Right lobe of liver (tissue), 6 donors: ENCODE measurements at regions not wholly inside any gene's neighbourhood (a gene's known extent, or its start where the extent isn't known, plus 50 kb on each side); places are given as distances from the start of the nearest gene placed in this dataset.

Experiments
- ATAC-seq, 4 donors: fragments of 200-7000 bp; cut with Tn5 transposase; one replicate each; pipeline ENCODE4 v1.9.1; 2020; ENCODE audit warnings: mild to moderate bottlenecking in 4 of 4, moderate library complexity in 4 of 4
- DNase-seq, 3 donors: peaks; one replicate each; pipeline ENCODE4 v3.0.0-alpha.2; 2020
- H3K27ac ChIP-seq, 3 donors: fragments of 200-600 bp; one replicate each; pipeline ENCODE4 v1.8.0; 2022
- H3K27me3 ChIP-seq, 2 donors: fragments of 200-600 bp; one replicate each; pipeline ENCODE4 v1.8.0; 2022
- H3K36me3 ChIP-seq, 4 donors: fragments of 200-600 bp; sonication (generic) in 1 of 4; one replicate each; pipeline versions ENCODE4 v1.5.1 to v1.8.0; 2017 to 2022; ENCODE audit warnings: control low read depth in 1 of 4
- H3K4me1 ChIP-seq, 4 donors: fragments of 200-600 bp; sonication (generic) in 1 of 4; one replicate each; pipeline versions ENCODE4 v1.5.1 to v1.8.0; 2017 to 2022; ENCODE audit warnings: control low read depth in 1 of 4
- H3K4me3 ChIP-seq, 3 donors: fragments of 200-600 bp; one replicate each; pipeline ENCODE4 v1.8.0; 2022
- H3K9me3 ChIP-seq, 4 donors: fragments of 200-600 bp; sonication (generic) in 1 of 4; one replicate each; pipeline versions ENCODE4 v1.5.1 to v1.8.0; 2017 to 2022; ENCODE audit warnings: control low read depth in 1 of 4
- CTCF ChIP-seq, 4 donors: fragments of 200-600 bp in 3 of 4; fragments of 450-650 bp in 1 of 4; IDR thresholded peaks; one replicate each; pipeline versions ENCODE4 v1.5.1 to v1.8.0; 2016 to 2022; ENCODE audit warnings: antibody characterized with exemption in 4 of 4, mild to moderate bottlenecking in 2 of 4
- POLR2A ChIP-seq: fragments of 450-650 bp; IDR thresholded peaks from one replicate; pipeline ENCODE4 v1.6.1; 2017; ENCODE audit warnings: antibody characterized with exemption, mild to moderate bottlenecking
- WGBS: methylation state at CpG from one replicate; pipeline ENCODE4 v1.1.6; 2018; ENCODE audit warnings: low coverage, low lambda C conversion rate; ENCODE audit not compliant: insufficient coverage; ENCODE audit errors: missing lambda C conversion rate; 5-methylcytosine and 5-hydroxymethylcytosine counted together
- intact Hi-C, 2 donors: fragments of 100-400 bp; cut with DNase I; formaldehyde crosslinking; loops; one replicate each; pipeline versions ENCODE4 v1.11.2 to v1.14.1; 2022
- donor health status: DM: no; HTN: yes; CAD: no.
- donor health status: DM: no; HTN: no; CAD: no.
- donor health status: DM: no; HTN: no; CAD: no.
- donor health status: DM: no; HTN: yes; CAD: no.
- donor health status: DM: no; HTN: yes; CAD: no.

DNA sequence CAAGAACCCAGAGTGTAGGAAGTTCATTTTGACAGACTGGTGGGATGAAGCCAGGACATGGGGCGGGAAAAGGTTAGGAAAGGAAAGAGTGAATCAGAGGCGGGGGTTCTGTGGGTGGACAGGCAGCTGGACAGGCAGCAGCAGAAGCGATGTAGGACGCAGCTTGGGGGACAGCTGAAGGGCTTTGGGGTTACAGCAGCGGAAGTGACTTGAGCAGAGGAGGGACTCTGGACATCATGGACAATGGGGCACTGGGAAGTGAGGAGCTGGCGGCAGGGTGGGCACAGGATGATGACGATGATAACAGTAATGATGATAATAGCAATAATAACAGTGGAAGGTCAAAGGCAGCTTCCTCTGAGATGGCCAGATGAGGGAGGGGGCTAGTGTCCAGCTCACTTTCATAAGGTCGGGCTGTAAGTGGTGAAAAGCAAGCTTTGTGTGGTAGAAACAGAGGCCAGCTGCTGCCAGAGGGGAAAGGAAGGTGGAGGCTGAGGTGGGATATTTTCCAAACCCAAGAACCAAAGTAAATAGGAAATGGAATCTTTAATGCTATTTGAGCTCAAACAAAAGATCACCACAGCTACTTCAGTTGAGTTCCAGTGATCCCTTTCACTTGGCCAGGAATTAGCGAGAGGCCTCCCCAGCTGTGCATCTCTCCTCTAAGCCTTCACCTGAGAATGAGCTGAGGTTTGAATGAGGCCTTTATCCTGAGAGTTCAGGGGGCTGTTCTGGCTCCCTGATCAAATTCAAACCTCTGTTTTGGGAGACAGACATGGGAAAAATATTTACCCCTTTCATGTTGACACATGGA, 433.5 kb downstream of the DHX35 start:
- Histone ChIP-seq H3K36me3 (no peaks in the 10 kb centered on the region), H3K4me1 (no peaks in the 10 kb centered on the region), H3K27me3 (no peaks in the 10 kb centered on the region), H3K4me3 (no peak overlapping the region), H3K27ac (no peak overlapping the region), H3K9me3 (no peaks in the 10 kb centered on the region)
- intact Hi-C loops, result no loop called here
- DNase-seq (no peak), ATAC-seq (no peak)
- WGBS, result 55% methylated on average over 9 of the region's 9 CpGs
- TF ChIP-seq CTCF (IDR thresholded peaks at IDR 0.05) (no peak), POLR2A (no peak)

DNA sequence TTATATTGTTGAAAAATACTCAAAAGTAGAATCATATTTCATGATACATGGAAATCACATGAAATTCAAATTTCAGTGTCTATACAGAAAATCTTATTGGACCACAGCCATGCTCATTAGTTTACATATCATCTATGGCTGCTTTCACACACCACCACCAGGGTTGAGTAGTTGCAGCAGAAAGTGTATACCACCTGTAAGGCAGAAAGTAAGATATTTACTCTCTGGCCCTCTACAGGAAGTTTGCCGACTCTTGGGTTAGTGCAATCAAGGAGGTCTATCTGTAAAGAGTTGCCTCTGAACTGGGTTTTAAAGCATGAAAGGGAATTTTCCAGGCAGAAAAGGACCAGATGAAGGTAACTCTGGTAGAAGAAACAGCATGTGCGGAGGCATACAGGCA, 432.3 kb downstream of the DHX35 start:
- ATAC-seq (no peak), DNase-seq (no peak)
- TF ChIP-seq POLR2A (no peak), CTCF (IDR thresholded peaks at IDR 0.05) (no peak)
- no peak overlapping the region for H3K4me3 ChIP-seq
- H3K4me1 ChIP-seq, result no peaks in the 10 kb centered on the region
- no peak overlapping the region for H3K27ac ChIP-seq
- 80% methylated on average over 2 of the region's 2 CpGs for WGBS
- H3K27me3 ChIP-seq, result no peaks in the 10 kb centered on the region
- no peaks in the 10 kb centered on the region for H3K9me3 ChIP-seq
- no peaks in the 10 kb centered on the region for H3K36me3 ChIP-seq
- intact Hi-C loops, result no loop called here

DNA sequence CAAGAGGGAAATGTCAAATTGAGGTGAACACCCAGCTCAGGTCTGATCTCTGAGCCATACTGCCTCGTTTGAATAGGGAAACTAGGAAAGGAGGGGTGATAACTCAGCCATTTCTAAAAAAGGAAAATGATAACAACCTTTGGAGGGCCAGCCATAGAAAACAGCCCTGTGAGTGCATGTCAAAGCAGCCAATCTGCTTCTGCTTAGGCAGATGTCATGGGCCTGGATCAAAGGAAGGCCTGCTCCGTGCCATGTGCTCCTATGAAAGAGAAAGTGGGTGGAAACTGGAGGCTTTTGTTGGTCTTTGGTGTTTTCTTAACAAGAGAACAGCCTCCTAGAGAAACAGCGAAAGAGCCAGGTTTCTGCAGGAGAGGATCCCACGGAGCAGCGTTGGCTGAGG, 428.0 kb downstream of the DHX35 start:
- no peak for ATAC-seq
- Histone ChIP-seq H3K9me3 (no peaks in the 10 kb centered on the region), H3K27me3 (no peaks in the 10 kb centered on the region), H3K4me1 (no peaks in the 10 kb centered on the region), H3K4me3 (no peak overlapping the region), H3K27ac (no peak overlapping the region), H3K36me3 (no peaks in the 10 kb centered on the region)
- no peak for DNase-seq
- no peak for TF ChIP-seq CTCF (IDR thresholded peaks at IDR 0.05)
- TF ChIP-seq POLR2A, result no peak
- 37% methylated on average over 3 of the region's 5 CpGs for WGBS
- intact Hi-C loops, result no loop called here

GRCh38 chr20:39381595-39381994, 419.5 kb downstream of the DHX35 start:
- H3K36me3 ChIP-seq, result no peaks in the 10 kb centered on the region
- no peak for ATAC-seq
- TF ChIP-seq CTCF (IDR thresholded peaks at IDR 0.05) (no peak), POLR2A (no peak)
- intact Hi-C loops, result no loop called here
- H3K9me3 ChIP-seq, result no peaks in the 10 kb centered on the region
- WGBS, result 33% methylated on average over 4 of the region's 4 CpGs
- H3K27me3 ChIP-seq, result no peaks in the 10 kb centered on the region
- no peaks in the 10 kb centered on the region for H3K4me1 ChIP-seq
- H3K27ac ChIP-seq, result no peak overlapping the region
- no peak for DNase-seq
- H3K4me3 ChIP-seq, result no peak overlapping the region
